Esophagus (tissue), 2 donors: ENCODE measurements at regions not wholly inside any gene's neighbourhood (a gene's known extent, or its start where the extent isn't known, plus 50 kb on each side); places are given as distances from the start of the nearest gene placed in this dataset.

Experiments
- H3K27ac ChIP-seq, 2 donors: one replicate each; pipeline ENCODE4 v1.5.1; 2013; ENCODE audit warnings: low read depth in 2 of 2, mild to moderate bottlenecking in 2 of 2, inconsistent platforms in 1 of 2, low read length in 1 of 2, moderate library complexity in 1 of 2
- H3K27me3 ChIP-seq, 2 donors: one replicate each; pipeline ENCODE4 v1.6.1; 2013; ENCODE audit warnings: low read length in 2 of 2, control low read depth in 1 of 2, mild to moderate bottlenecking in 1 of 2; ENCODE audit not compliant: insufficient read depth in 2 of 2, control insufficient read depth in 1 of 2
- H3K36me3 ChIP-seq, 2 donors: one replicate each; pipeline ENCODE4 v1.6.1; 2013; ENCODE audit warnings: low read length in 1 of 2; ENCODE audit not compliant: control insufficient read depth in 2 of 2, insufficient read depth in 2 of 2
- H3K4me1 ChIP-seq, 2 donors: one replicate each; pipeline ENCODE4 v1.6.1; 2013; ENCODE audit warnings: low read length in 1 of 2; ENCODE audit not compliant: control insufficient read depth in 2 of 2, insufficient read depth in 2 of 2
- H3K4me3 ChIP-seq, 2 donors: one replicate each; pipeline ENCODE4 v1.5.1; 2013; ENCODE audit warnings: low read length in 2 of 2, mild to moderate bottlenecking in 2 of 2, low read depth in 1 of 2, moderate library complexity in 1 of 2
- H3K9me3 ChIP-seq, 2 donors: one replicate each; pipeline ENCODE4 v1.6.1; 2013; ENCODE audit warnings: mild to moderate bottlenecking in 2 of 2, low read depth in 1 of 2, low read length in 1 of 2, moderate library complexity in 1 of 2; ENCODE audit not compliant: control insufficient read depth in 2 of 2, insufficient read depth in 1 of 2
- WGBS, 2 donors: extraction: QIAGEN DNeasy Blood & Tissue Kit; methylation state at CpG; one replicate each; pipeline ENCODE4 v1.1.7; 2013; 5-methylcytosine and 5-hydroxymethylcytosine counted together
- donor health status: healthy with polysubstance abuse.
- donor health status: Bipolar disorder and iron deficiency.

DNA sequence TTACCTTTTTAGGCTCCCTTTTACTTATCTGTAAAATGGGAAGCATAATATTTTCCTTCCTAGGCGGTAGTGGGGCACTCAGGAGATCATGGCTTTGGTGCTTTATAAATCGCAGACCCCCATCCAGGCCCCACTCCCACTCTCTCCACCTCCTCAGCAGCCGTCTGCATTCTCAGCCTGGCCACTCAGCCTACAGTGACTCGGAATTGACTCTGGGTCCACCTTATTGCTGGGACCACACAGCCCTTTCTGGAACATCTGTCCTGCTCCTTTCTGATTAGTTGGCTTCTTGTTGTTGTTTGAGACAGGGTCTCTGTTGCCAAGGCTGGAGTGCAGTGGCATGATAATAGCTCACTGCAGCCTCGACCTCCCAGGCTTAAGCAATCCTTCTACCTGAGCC is 76.5 kb downstream of the RPLP1 start:
- no peaks in the 10 kb centered on the region for H3K27me3 ChIP-seq
- H3K27ac ChIP-seq = no peak overlapping the region
- no peak overlapping the region for H3K4me3 ChIP-seq
- 87 to 89% methylated on average over 5 of the region's 5 CpGs for WGBS, 2 donors
- H3K9me3 ChIP-seq = no peaks in the 10 kb centered on the region
- H3K4me1 ChIP-seq = no peaks in the 10 kb centered on the region
- H3K36me3 ChIP-seq = no peaks in the 10 kb centered on the region

GRCh38 chr15:69529961-69530633 is 77.5 kb downstream of the RPLP1 start:
- H3K4me3 ChIP-seq = no peak overlapping the region
- H3K36me3 ChIP-seq = no peaks in the 10 kb centered on the region
- H3K9me3 ChIP-seq = no peaks in the 10 kb centered on the region
- no peak overlapping the region for H3K27ac ChIP-seq
- WGBS, 2 donors = 69 to 72% methylated on average over 6 of the region's 6 CpGs
- no peaks in the 10 kb centered on the region for H3K4me1 ChIP-seq
- H3K27me3 ChIP-seq = no peaks in the 10 kb centered on the region

GRCh38 chr15:69530991-69531664 is 78.5 kb downstream of the RPLP1 start:
- Histone ChIP-seq H3K4me1 (no peaks in the 10 kb centered on the region), H3K27ac (no peak overlapping the region), H3K27me3 (no peaks in the 10 kb centered on the region), H3K9me3 (no peaks in the 10 kb centered on the region), H3K4me3 (no peak overlapping the region), H3K36me3 (no peaks in the 10 kb centered on the region)
- 43 to 68% methylated on average over 13 of the region's 13 CpGs for WGBS, 2 donors

GRCh38 chr15:69531665-69532027 is 79.0 kb downstream of the RPLP1 start:
- 25 to 45% methylated on average over 6 of the region's 6 CpGs for WGBS, 2 donors
- Histone ChIP-seq H3K4me1 (no peaks in the 10 kb centered on the region), H3K36me3 (no peaks in the 10 kb centered on the region), H3K4me3 (no peak overlapping the region), H3K9me3 (no peaks in the 10 kb centered on the region), H3K27me3 (no peaks in the 10 kb centered on the region), H3K27ac (no peak overlapping the region)

GRCh38 chr15:69532066-69532465 is 79.4 kb downstream of the RPLP1 start:
- Histone ChIP-seq H3K27me3 (no peaks in the 10 kb centered on the region), H3K4me1 (no peaks in the 10 kb centered on the region), H3K27ac (no peak overlapping the region), H3K36me3 (no peaks in the 10 kb centered on the region), H3K9me3 (no peaks in the 10 kb centered on the region), H3K4me3 (no peak overlapping the region)
- WGBS, 2 donors = 64 to 69% methylated on average over 1 of the region's 1 CpG

DNA sequence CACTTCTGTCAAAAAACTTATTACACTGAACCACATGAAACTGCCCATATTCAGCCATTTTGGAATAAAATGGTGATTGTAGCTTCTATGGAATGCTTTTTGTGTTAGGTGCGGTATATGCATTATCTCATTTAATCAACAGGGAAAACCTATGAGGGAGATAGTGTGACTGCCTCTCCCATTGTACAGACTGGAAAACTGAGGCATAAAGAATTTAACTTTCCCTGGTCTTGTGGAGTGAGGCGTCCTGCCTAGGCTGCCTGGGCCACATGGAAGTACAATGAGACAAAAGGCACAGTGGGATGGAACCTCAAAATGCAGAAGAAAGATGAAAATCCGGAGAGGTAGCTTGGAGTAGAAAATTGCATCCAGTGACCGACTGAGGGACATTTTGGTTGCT is 80.2 kb downstream of the RPLP1 start:
- 80 to 93% methylated on average over 4 of the region's 4 CpGs for WGBS, 2 donors
- H3K27me3 ChIP-seq = no peaks in the 10 kb centered on the region

DNA sequence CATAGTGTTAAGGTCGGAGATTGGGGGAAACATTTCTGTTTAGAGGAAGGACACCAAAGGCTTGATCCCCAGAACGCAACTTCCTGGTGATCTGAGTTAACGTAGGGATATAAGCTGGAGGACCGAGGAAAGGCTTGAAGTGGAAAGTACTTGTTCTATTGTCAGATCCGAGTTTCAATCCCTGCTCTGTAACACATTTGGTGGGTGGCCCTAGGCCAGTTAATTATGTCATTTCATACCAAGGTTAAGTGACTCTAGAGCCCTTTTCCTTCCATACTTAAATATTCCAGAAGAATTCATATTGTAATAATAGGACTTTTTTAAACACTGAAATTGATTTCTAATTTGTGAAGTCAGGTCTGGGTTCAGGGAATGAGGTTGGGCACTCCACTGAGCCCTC is 80.9 kb downstream of the RPLP1 start:
- no peak overlapping the region for H3K4me3 ChIP-seq
- H3K4me1 ChIP-seq = peaks cover 0 to 2% of the 10 kb centered on the region in 2 donors
- 66 to 67% methylated on average over 5 of the region's 5 CpGs for WGBS, 2 donors
- no peaks in the 10 kb centered on the region for H3K36me3 ChIP-seq
- no peak overlapping the region for H3K27ac ChIP-seq
- H3K9me3 ChIP-seq = no peaks in the 10 kb centered on the region
- no peaks in the 10 kb centered on the region for H3K27me3 ChIP-seq

More for the DNA sequence above, 80.2 kb downstream of the RPLP1 start:
- Histone ChIP-seq H3K36me3 (no peaks in the 10 kb centered on the region), H3K9me3 (no peaks in the 10 kb centered on the region), H3K4me3 (no peak overlapping the region), H3K4me1 (peaks cover 0 to 2% of the 10 kb centered on the region in 2 donors), H3K27ac (no peak overlapping the region)

DNA sequence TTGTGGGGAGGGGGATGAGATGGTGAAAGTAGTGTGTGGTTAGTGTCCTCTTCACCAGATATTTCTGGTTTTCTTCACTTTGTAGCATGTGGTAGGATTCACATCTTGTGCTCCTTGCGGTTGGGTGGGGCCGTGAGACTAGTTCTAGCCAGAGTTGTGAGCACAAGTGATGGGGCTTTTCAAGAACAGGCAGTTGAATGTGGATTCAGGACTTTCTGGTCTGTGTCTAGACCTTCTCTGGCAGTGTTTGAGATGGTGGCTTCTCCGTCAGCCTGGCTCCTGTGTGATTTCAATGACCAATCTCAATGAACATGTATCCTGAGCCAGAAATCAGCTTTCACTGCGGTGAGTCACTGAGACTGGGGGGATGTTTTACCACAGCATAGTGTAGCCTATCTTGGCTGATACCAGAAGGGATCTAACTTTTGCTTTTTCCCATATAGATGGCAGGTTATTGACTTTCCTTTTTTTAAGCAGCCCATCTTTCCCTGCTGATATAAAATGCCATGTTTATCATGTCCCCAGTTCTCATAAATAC is 82.6 kb downstream of the RPLP1 start:
- Histone ChIP-seq H3K27ac (no peak overlapping the region), H3K9me3 (no peaks in the 10 kb centered on the region), H3K27me3 (no peaks in the 10 kb centered on the region), H3K36me3 (no peaks in the 10 kb centered on the region), H3K4me3 (no peak overlapping the region), H3K4me1 (peaks cover 0 to 2% of the 10 kb centered on the region in 2 donors)
- WGBS, 2 donors = 83 to 84% methylated on average over 4 of the region's 4 CpGs

GRCh38 chr15:69535998-69536397 is 83.4 kb downstream of the RPLP1 start:
- WGBS, 2 donors = 85 to 89% methylated on average over 6 of the region's 6 CpGs
- no peak overlapping the region for H3K27ac ChIP-seq

More at GRCh38 chr15:69535998-69536397, 83.4 kb downstream of the RPLP1 start:
- Histone ChIP-seq H3K4me3 (no peak overlapping the region), H3K9me3 (no peaks in the 10 kb centered on the region), H3K27me3 (no peaks in the 10 kb centered on the region), H3K36me3 (no peaks in the 10 kb centered on the region), H3K4me1 (peaks cover 0 to 2% of the 10 kb centered on the region in 2 donors)
